ENCODE measurements at regions not wholly inside any gene's neighbourhood (a gene's known extent, or its start where the extent isn't known, plus 50 kb on each side); places are given as distances from the start of the nearest gene placed in this dataset.

DNA sequence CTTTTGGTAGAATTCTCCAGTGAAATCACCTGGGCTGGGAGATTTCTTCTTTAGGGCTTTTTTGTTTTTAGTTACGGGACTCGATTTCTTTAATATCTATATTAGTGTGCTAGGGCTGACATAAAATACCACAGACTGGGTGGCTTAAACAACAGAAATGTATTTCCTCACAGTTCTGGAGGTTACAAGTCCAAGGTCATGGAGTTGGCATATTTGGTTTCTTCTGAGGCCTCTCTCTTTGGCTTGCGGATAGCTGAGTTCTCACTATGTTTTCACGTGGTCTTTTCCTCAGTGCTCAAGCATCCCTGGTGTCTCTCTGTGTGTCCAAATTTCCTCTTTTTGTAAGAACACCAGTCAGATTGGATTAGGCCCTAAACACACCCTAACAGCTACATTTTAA is 208.5 kb upstream of the DTNA start:
- no peak for DNase-seq
- no TSS peak for BruUV-seq (replicated peaks)
- Mint-ChIP-seq H3K36me3 (ENCODE audit: insufficient read depth, unreplicated experiment) (no peaks in the 10 kb centered on the region), H3K27me3 (ENCODE audit: unreplicated experiment) (no peaks in the 10 kb centered on the region), H3K4me3 (ENCODE audit: low read depth, unreplicated experiment) (no peak overlapping the region), H3K9me3 (ENCODE audit: low read depth, unreplicated experiment) (peaks cover 3% of the 10 kb centered on the region), H3K4me1 (ENCODE audit: low read depth, unreplicated experiment) (no peaks in the 10 kb centered on the region), H3K27ac (ENCODE audit: unreplicated experiment) (no peak overlapping the region)
- CTCF ChIA-PET: no interaction called here
- intact Hi-C loops (cut with micrococcal nuclease; ENCODE audit: unreplicated experiment): no loop called here
- TF ChIP-seq, protein P1, sequence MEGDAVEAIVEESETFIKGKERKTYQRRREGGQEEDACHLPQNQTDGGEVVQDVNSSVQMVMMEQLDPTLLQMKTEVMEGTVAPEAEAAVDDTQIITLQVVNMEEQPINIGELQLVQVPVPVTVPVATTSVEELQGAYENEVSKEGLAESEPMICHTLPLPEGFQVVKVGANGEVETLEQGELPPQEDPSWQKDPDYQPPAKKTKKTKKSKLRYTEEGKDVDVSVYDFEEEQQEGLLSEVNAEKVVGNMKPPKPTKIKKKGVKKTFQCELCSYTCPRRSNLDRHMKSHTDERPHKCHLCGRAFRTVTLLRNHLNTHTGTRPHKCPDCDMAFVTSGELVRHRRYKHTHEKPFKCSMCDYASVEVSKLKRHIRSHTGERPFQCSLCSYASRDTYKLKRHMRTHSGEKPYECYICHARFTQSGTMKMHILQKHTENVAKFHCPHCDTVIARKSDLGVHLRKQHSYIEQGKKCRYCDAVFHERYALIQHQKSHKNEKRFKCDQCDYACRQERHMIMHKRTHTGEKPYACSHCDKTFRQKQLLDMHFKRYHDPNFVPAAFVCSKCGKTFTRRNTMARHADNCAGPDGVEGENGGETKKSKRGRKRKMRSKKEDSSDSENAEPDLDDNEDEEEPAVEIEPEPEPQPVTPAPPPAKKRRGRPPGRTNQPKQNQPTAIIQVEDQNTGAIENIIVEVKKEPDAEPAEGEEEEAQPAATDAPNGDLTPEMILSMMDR (IDR thresholded peaks at IDR 0.05; ENCODE audit: unreplicated experiment): no peak

DNA sequence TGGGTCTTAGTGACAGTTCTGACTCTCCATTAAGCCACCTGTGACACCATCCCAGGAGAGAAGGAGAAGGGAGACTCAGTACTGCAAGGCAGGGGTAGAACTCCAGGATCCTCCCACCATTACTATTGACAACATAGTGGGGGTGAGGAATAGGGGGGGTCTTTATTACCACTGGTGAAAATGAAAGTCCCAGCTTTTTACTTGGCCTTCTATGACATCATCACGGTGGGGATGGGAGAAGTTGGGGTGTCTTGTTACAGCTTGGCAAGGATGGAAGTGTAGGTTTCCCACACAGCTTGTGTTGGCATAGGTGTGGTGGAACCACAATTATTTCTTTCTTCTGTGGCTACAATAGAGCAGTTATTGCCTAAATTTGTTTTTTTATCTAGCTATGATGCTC is 203.9 kb upstream of the DTNA start:
- DNase-seq: no peak
- peaks cover 3% of the 10 kb centered on the region for H3K9me3 Mint-ChIP-seq (ENCODE audit: low read depth, unreplicated experiment)
- intact Hi-C loops (cut with micrococcal nuclease; ENCODE audit: unreplicated experiment): no loop called here
- no peak overlapping the region for H3K27ac Mint-ChIP-seq (ENCODE audit: unreplicated experiment)
- H3K36me3 Mint-ChIP-seq (ENCODE audit: insufficient read depth, unreplicated experiment): no peaks in the 10 kb centered on the region
- H3K4me3 Mint-ChIP-seq (ENCODE audit: low read depth, unreplicated experiment): no peak overlapping the region
- CTCF ChIA-PET: no interaction called here
- BruUV-seq (replicated peaks): no TSS peak
- H3K4me1 Mint-ChIP-seq (ENCODE audit: low read depth, unreplicated experiment): no peaks in the 10 kb centered on the region
- TF ChIP-seq, protein P1 (IDR thresholded peaks at IDR 0.05; ENCODE audit: unreplicated experiment): no peak
- no peaks in the 10 kb centered on the region for H3K27me3 Mint-ChIP-seq (ENCODE audit: unreplicated experiment)

DNA sequence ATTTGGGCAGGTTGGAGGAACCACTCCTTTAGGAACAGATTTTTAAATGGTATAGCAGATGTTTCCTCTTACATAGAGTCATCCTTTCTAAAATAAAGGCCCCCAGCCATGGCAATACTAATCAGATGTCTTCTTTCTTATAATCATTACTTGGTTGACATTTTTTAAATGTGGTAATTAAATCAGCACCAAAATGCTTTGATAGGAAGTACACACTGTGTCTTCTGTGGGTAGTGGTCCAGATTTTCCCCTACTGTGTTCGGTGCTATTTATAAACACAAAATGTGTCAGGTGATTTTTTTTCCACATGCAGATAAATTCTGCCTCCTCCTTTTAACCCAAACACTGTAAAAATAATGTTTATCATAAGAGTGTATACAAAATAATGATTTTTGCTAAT is 200.9 kb upstream of the DTNA start:
- no peak for DNase-seq
- H3K27ac Mint-ChIP-seq (ENCODE audit: unreplicated experiment): no peak overlapping the region
- TF ChIP-seq, protein P1 (IDR thresholded peaks at IDR 0.05; ENCODE audit: unreplicated experiment): no peak
- no peaks in the 10 kb centered on the region for H3K27me3 Mint-ChIP-seq (ENCODE audit: unreplicated experiment)
- BruUV-seq (replicated peaks): no TSS peak
- H3K4me3 Mint-ChIP-seq (ENCODE audit: low read depth, unreplicated experiment): no peak overlapping the region
- CTCF ChIA-PET: no interaction called here
- H3K4me1 Mint-ChIP-seq (ENCODE audit: low read depth, unreplicated experiment): peaks cover 2% of the 10 kb centered on the region
- H3K36me3 Mint-ChIP-seq (ENCODE audit: insufficient read depth, unreplicated experiment): no peaks in the 10 kb centered on the region
- H3K9me3 Mint-ChIP-seq (ENCODE audit: low read depth, unreplicated experiment): no peaks in the 10 kb centered on the region
- intact Hi-C loops (cut with micrococcal nuclease; ENCODE audit: unreplicated experiment): no loop called here

DNA sequence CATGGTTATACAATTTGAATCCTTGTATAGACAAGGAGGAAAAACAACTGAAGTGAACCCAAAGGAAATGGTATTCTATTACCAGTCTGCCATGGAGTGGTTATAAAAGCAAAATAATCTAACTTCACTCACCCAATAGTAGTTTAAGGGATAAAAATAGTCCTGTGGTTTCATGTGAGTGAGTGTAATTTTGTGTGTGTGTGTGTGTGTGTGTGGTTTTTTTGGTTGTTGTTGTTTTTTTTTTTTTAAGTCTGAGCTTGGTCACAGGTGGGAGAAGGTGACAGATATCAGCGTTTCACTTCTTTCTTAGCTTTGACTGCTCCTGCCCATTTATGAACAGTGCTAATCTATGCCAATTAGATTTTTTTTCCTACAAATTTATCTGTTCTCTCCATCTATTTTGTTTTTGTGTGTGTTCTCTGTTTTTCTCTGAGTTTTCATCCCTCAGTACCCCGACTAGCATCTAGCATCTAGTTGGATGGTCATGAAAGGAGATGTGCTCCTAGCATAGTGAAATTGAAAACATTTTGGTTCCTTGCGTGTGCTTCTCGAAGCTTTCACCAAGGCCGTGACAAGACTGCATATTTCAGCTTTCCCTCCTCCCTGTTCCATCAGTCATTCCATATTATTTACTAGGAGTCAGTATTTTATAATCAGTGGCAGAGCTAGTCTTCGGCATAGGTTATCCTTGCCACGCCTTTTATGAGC is 200.1 kb upstream of the DTNA start:
- CTCF ChIA-PET: no interaction called here
- Mint-ChIP-seq H3K27ac (ENCODE audit: unreplicated experiment) (no peak overlapping the region), H3K27me3 (ENCODE audit: unreplicated experiment) (no peaks in the 10 kb centered on the region), H3K4me3 (ENCODE audit: low read depth, unreplicated experiment) (no peak overlapping the region), H3K4me1 (ENCODE audit: low read depth, unreplicated experiment) (peaks cover 6% of the 10 kb centered on the region), H3K9me3 (ENCODE audit: low read depth, unreplicated experiment) (no peaks in the 10 kb centered on the region), H3K36me3 (ENCODE audit: insufficient read depth, unreplicated experiment) (no peaks in the 10 kb centered on the region)
- BruUV-seq (replicated peaks): no TSS peak
- TF ChIP-seq, protein P1 (IDR thresholded peaks at IDR 0.05; ENCODE audit: unreplicated experiment): no peak
- intact Hi-C loops (cut with micrococcal nuclease; ENCODE audit: unreplicated experiment): no loop called here
- no peak for DNase-seq
